CD14-positive monocyte (primary cell): ENCODE measurements at regions not wholly inside any gene's neighbourhood (a gene's known extent, or its start where the extent isn't known, plus 50 kb on each side); places are given as distances from the start of the nearest gene placed in this dataset.

Source experiments
- DNase-seq, 3 donors: peaks; one replicate each; pipeline ENCODE4 v3.0.0-alpha.2; 2011 to 2022
- H2AFZ ChIP-seq: 2 replicates; pipeline ENCODE4 v1.6.0; 2012; ENCODE audit warnings: mild to moderate bottlenecking, low read depth, low read length, inconsistent platforms; ENCODE audit not compliant: insufficient read depth, poor library complexity, severe bottlenecking
- H3K27ac ChIP-seq, 2 donors: 1 replicate in 1 of 2; 2 replicates in 1 of 2; pipeline ENCODE4 v1.5.1; 2012 to 2013; ENCODE audit warnings: low read length in 2 of 2, control low read depth in 1 of 2, inconsistent platforms in 1 of 2, low read depth in 1 of 2, mild to moderate bottlenecking in 1 of 2
- H3K27me3 ChIP-seq, 2 donors: one replicate each; pipeline versions ENCODE4 v1.6.0 to v1.6.1; 2011 to 2013; ENCODE audit warnings: low read length in 2 of 2; ENCODE audit not compliant: control insufficient read depth in 2 of 2, insufficient read depth in 2 of 2
- H3K36me3 ChIP-seq, 2 donors: replicated peaks in 1 of 2; 1 replicate in 1 of 2; 2 replicates in 1 of 2; pipeline versions ENCODE4 v1.5.1 to v1.6.1; 2012 to 2013; ENCODE audit warnings: low read length in 2 of 2, control low read depth in 1 of 2, inconsistent platforms in 1 of 2, mild to moderate bottlenecking in 1 of 2; ENCODE audit not compliant: insufficient read depth in 2 of 2, control insufficient read depth in 1 of 2
- H3K4me1 ChIP-seq, 2 donors: 1 replicate in 1 of 2; 2 replicates in 1 of 2; pipeline versions ENCODE4 v1.5.1 to v1.6.1; 2012 to 2013; ENCODE audit warnings: low read length in 2 of 2, control low read depth in 1 of 2, inconsistent platforms in 1 of 2, mild to moderate bottlenecking in 1 of 2, moderate library complexity in 1 of 2; ENCODE audit not compliant: insufficient read depth in 2 of 2, control insufficient read depth in 1 of 2
- H3K4me2 ChIP-seq: replicated peaks from 2 replicates; pipeline ENCODE3; 2012; ENCODE audit warnings: low read length, moderate library complexity, mild to moderate bottlenecking; ENCODE audit not compliant: poor library complexity, severe bottlenecking; ENCODE audit errors: extremely low read depth
- H3K4me3 ChIP-seq, 3 experiments: fragments of 200-600 bp in 1 of 3; sonication (generic) in 1 of 3; replicated peaks in 1 of 3; 1 replicate in 2 of 3; 2 replicates in 1 of 3; pipeline ENCODE4 v1.5.1; 2011 to 2013; ENCODE audit warnings: low read length in 3 of 3, mild to moderate bottlenecking in 3 of 3, control low read depth in 2 of 3, low read depth in 2 of 3, inconsistent platforms in 1 of 3, moderate library complexity in 1 of 3
- H3K79me2 ChIP-seq: 2 replicates; pipeline ENCODE4 v1.6.0; 2012; ENCODE audit warnings: mild to moderate bottlenecking, control low read depth, inconsistent platforms, low read length, moderate library complexity; ENCODE audit not compliant: insufficient read depth
- H3K9ac ChIP-seq: 2 replicates; pipeline ENCODE4 v1.6.0; 2017; ENCODE audit warnings: low read length, mild to moderate bottlenecking; ENCODE audit not compliant: insufficient read depth, poor library complexity, severe bottlenecking
- H3K9me3 ChIP-seq, 2 donors: replicated peaks in 1 of 2; 1 replicate in 1 of 2; 2 replicates in 1 of 2; pipeline versions ENCODE4 v1.5.1 to v1.6.1; 2012 to 2013; ENCODE audit warnings: low read length in 2 of 2, control low read depth in 1 of 2; ENCODE audit not compliant: control insufficient read depth in 1 of 2, insufficient read depth in 1 of 2
- H4K20me1 ChIP-seq: 2 replicates; pipeline ENCODE4 v1.6.0; 2012; ENCODE audit warnings: mild to moderate bottlenecking, low read length, control low read depth, moderate library complexity; ENCODE audit not compliant: insufficient read depth
- H3K27ac Mint-ChIP-seq, 7 donors: one replicate each; pipeline ENCODE4 v1.8.0; 2020; ENCODE audit warnings: mild to moderate bottlenecking in 7 of 7, mixed read lengths in 7 of 7, moderate library complexity in 6 of 7, inconsistent platforms in 2 of 7
- H3K27me3 Mint-ChIP-seq, 3 donors: one replicate each; pipeline ENCODE4 v1.8.0; 2021 to 2022; ENCODE audit warnings: low read depth in 3 of 3, mild to moderate bottlenecking in 3 of 3, mixed read lengths in 3 of 3, moderate library complexity in 3 of 3, inconsistent platforms in 1 of 3
- H3K36me3 Mint-ChIP-seq, 2 donors: one replicate each; pipeline ENCODE4 v1.8.0; 2020; ENCODE audit warnings: mixed read lengths in 2 of 2, inconsistent platforms in 1 of 2, mild to moderate bottlenecking in 1 of 2
- H3K4me1 Mint-ChIP-seq: one replicate; pipeline ENCODE4 v1.8.0; 2020; ENCODE audit warnings: mild to moderate bottlenecking, mixed read lengths
- H3K4me3 Mint-ChIP-seq, 2 donors: one replicate each; pipeline ENCODE4 v1.8.0; 2020; ENCODE audit warnings: mild to moderate bottlenecking in 2 of 2, mixed read lengths in 2 of 2, moderate library complexity in 1 of 2
- H3K9me3 Mint-ChIP-seq, 7 donors: one replicate each; pipeline ENCODE4 v1.8.0; 2020 to 2022; ENCODE audit warnings: mixed read lengths in 7 of 7, mild to moderate bottlenecking in 6 of 7, moderate library complexity in 6 of 7, inconsistent platforms in 2 of 7
- CTCF ChIP-seq: fragments of 200-600 bp; IDR thresholded peaks from one replicate; pipeline ENCODE4 v1.8.0; 2022; ENCODE audit warnings: antibody characterized with exemption, mild to moderate bottlenecking
- WGBS: methylation state at CpG from one replicate; pipeline ENCODE4 v1.1.5; 2013; ENCODE audit warnings: missing lambda C conversion rate; ENCODE audit not compliant: insufficient coverage; 5-methylcytosine and 5-hydroxymethylcytosine counted together
- intact Hi-C, 2 donors: fragments of 100-400 bp; cut with micrococcal nuclease; formaldehyde crosslinking; loops; one replicate each; pipeline versions ENCODE4 v1.15.0 to v1.15.1; 2023

DNA sequence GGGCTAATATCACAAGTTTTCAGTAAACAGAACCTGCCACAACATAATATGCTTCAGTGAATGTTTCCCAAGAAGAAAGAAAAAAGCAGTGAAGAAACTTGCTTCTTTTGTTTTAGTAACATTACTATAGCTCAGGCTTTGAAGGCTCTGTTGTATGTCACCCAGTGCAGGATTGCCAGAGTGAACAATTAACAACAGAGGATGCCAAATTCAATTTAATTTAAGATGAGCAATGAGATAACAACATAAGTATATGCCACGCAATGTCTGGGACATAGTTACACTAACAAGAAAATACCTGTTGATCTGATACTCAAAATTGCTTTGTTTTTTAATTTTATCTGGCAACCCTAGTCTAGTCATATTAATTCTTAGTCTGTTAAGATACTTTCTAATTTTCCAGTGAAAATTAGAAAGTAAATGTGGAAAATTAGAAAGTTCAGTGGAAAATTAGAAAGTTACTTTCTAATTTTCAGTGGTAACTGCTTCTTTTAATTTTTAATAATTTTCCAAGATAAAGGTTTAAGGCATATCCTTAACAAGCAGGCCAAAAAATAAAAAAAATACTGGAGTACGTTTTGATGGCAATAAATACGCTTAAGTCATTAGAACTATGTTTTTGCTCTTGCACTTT, 336.3 kb downstream of the SLITRK6 start:
- Histone ChIP-seq H3K4me2 (no peak overlapping the region), H4K20me1 (no peaks in the 10 kb centered on the region), H3K4me1 (no peaks in the 10 kb centered on the region), H3K4me3 (no peak overlapping the region), H3K27me3 (no peaks in the 10 kb centered on the region), H3K27ac (no peak overlapping the region), H3K36me3 (no peaks in the 10 kb centered on the region), H3K79me2 (no peaks in the 10 kb centered on the region), H3K9ac (no peak overlapping the region), H3K9me3 (peaks cover 22 to 24% of the 10 kb centered on the region in 2 donors), H2AFZ (no peak overlapping the region)
- no peaks in the 10 kb centered on the region for H3K4me1 Mint-ChIP-seq
- peaks cover 2 to 33% (median 10%) of the 10 kb centered on the region in 7 donors for H3K9me3 Mint-ChIP-seq
- WGBS: no CpG with 5 or more reads among the region's 3 CpGs
- intact Hi-C loops: no loop called here
- H3K4me3 Mint-ChIP-seq: no peak overlapping the region
- no peak overlapping the region for H3K27ac Mint-ChIP-seq
- no peaks in the 10 kb centered on the region for H3K36me3 Mint-ChIP-seq
- no peaks in the 10 kb centered on the region for H3K27me3 Mint-ChIP-seq
- no peak for TF ChIP-seq CTCF
- no peak for DNase-seq

DNA sequence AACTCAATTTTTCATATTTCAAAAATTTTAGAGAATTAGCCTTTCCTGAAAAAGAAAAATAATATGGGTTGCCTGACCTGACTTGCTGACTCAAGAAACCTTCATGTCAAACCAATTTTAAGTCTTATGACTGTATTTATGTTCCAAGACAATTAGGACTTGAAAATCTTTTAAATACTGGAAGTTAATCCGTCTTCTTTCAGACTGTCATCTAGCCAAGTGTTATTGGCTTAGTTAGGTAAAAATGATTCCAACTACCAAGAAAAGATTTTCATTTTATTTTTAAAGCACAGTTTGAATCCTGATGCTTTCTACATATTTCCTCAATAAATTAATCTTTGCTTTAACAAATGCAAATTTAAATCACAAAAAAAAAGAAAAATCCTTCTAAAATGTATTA, 337.6 kb downstream of the SLITRK6 start:
- H3K79me2 ChIP-seq: no peaks in the 10 kb centered on the region
- H3K9ac ChIP-seq: no peak overlapping the region
- no peaks in the 10 kb centered on the region for H3K4me1 ChIP-seq
- TF ChIP-seq CTCF: no peak
- Mint-ChIP-seq H3K4me3 (no peak overlapping the region), H3K4me1 (no peaks in the 10 kb centered on the region), H3K27me3 (no peaks in the 10 kb centered on the region), H3K27ac (no peak overlapping the region), H3K9me3 (peaks cover 9 to 41% (median 15%) of the 10 kb centered on the region in 7 donors), H3K36me3 (no peaks in the 10 kb centered on the region)
- H3K27ac ChIP-seq: no peak overlapping the region
- no peak overlapping the region for H3K4me3 ChIP-seq
- no peak for DNase-seq
- intact Hi-C loops: no loop called here
- no peak overlapping the region for H3K4me2 ChIP-seq
- whole genome bisulfite sequencing: no CpG with 5 or more reads among the region's 1 CpG
- no peaks in the 10 kb centered on the region for H4K20me1 ChIP-seq
- no peaks in the 10 kb centered on the region for H3K36me3 ChIP-seq
- no peaks in the 10 kb centered on the region for H3K27me3 ChIP-seq
- no peak overlapping the region for H2AFZ ChIP-seq
- H3K9me3 ChIP-seq: peaks cover 31 to 33% of the 10 kb centered on the region in 2 donors
